ENCODE measurements at regions not wholly inside any gene's neighbourhood (a gene's known extent, or its start where the extent isn't known, plus 50 kb on each side); places are given as distances from the start of the nearest gene placed in this dataset.

DNA sequence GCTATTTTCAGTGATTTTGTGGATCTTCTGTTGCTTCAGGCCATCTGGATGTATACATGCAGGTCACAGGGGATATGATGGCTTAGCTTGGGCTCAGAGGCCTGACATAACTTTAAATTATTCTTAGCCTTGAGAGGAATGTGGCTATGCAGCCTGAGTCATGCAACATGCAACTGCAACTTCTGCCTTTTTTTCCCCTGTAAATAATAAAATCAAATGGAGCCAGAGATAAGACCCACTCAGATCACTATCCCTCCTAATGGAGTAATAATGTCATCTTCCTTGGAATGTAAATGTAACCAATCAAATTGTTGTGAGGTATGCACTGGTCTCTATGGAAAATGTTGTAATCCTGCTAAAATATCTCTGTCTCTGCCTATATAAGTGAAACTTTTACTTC, 54.9 kb downstream of the MAGEB17 start:
- Histone ChIP-seq H3K9me3 (ENCODE audit: low read depth, low read length, poor library complexity, severe bottlenecking) (no peaks in the 10 kb centered on the region), H3K4me1 (ENCODE audit: insufficient read depth, low read length, poor library complexity, severe bottlenecking) (no peaks in the 10 kb centered on the region), H3K4me3 (ENCODE audit: low read depth, low read length, poor library complexity, severe bottlenecking) (no peak overlapping the region), H3K27me3 (replicated peaks; ENCODE audit: insufficient read depth, low read depth, low read length, poor library complexity) (no peaks in the 10 kb centered on the region), H3K36me3 (ENCODE audit: insufficient read depth, low read length, poor library complexity, severe bottlenecking) (no peaks in the 10 kb centered on the region), H3K27ac (ENCODE audit: low read depth, low read length, poor library complexity, severe bottlenecking) (no peak overlapping the region)
- DNase-seq (ENCODE audit: low spot score) = no peak
- intact Hi-C loops (cut with micrococcal nuclease; ENCODE audit: unreplicated experiment) = no loop called here
- ChIA-PET POLR2A (ENCODE audit: low non-redundant PET) (no interaction called here), CTCF (no interaction called here)
- no peak for TF ChIP-seq EZH2 (IDR thresholded peaks at IDR 0.05; ENCODE audit: borderline replicate concordance, low read depth, low read length, poor library complexity, severe bottlenecking)
- TF ChIP-seq, protein P1, sequence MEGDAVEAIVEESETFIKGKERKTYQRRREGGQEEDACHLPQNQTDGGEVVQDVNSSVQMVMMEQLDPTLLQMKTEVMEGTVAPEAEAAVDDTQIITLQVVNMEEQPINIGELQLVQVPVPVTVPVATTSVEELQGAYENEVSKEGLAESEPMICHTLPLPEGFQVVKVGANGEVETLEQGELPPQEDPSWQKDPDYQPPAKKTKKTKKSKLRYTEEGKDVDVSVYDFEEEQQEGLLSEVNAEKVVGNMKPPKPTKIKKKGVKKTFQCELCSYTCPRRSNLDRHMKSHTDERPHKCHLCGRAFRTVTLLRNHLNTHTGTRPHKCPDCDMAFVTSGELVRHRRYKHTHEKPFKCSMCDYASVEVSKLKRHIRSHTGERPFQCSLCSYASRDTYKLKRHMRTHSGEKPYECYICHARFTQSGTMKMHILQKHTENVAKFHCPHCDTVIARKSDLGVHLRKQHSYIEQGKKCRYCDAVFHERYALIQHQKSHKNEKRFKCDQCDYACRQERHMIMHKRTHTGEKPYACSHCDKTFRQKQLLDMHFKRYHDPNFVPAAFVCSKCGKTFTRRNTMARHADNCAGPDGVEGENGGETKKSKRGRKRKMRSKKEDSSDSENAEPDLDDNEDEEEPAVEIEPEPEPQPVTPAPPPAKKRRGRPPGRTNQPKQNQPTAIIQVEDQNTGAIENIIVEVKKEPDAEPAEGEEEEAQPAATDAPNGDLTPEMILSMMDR (conservative IDR thresholded peaks at IDR 0.05; ENCODE audit: low read depth, low read length) = no peak
- BruUV-seq (replicated peaks) = no TSS peak

DNA sequence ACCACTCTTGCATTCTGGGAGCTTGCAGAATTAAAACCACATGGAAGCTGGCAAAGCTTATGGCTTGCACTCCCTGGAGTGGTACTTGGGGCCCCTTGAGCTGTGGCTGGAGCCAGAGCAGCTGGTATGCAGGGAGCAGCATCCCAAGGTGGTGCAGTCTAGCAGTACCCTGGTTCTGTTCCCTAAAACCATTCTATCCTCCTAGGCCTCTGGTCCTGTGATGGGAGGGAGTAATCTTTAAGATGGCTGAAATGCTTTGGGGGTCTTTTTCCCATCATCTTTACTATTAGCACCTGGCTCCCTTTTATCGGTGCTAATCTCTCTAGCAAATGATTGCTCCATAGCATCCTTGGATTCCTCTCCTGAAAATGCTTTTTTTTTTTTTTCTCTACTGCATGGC, 56.1 kb downstream of the MAGEB17 start:
- intact Hi-C loops (cut with micrococcal nuclease; ENCODE audit: unreplicated experiment) = no loop called here
- Histone ChIP-seq H3K9me3 (ENCODE audit: low read depth, low read length, poor library complexity, severe bottlenecking) (no peaks in the 10 kb centered on the region), H3K4me3 (ENCODE audit: low read depth, low read length, poor library complexity, severe bottlenecking) (no peak overlapping the region), H3K4me1 (ENCODE audit: insufficient read depth, low read length, poor library complexity, severe bottlenecking) (no peaks in the 10 kb centered on the region), H3K36me3 (ENCODE audit: insufficient read depth, low read length, poor library complexity, severe bottlenecking) (no peaks in the 10 kb centered on the region), H3K27ac (ENCODE audit: low read depth, low read length, poor library complexity, severe bottlenecking) (no peak overlapping the region), H3K27me3 (replicated peaks; ENCODE audit: insufficient read depth, low read depth, low read length, poor library complexity) (no peaks in the 10 kb centered on the region)
- ChIA-PET POLR2A (ENCODE audit: low non-redundant PET) (no interaction called here), CTCF (no interaction called here)
- TF ChIP-seq EZH2 (IDR thresholded peaks at IDR 0.05; ENCODE audit: borderline replicate concordance, low read depth, low read length, poor library complexity, severe bottlenecking) = no peak
- TF ChIP-seq, protein P1 (conservative IDR thresholded peaks at IDR 0.05; ENCODE audit: low read depth, low read length) = no peak
- no TSS peak for BruUV-seq (replicated peaks)
- DNase-seq (ENCODE audit: low spot score) = no peak

DNA sequence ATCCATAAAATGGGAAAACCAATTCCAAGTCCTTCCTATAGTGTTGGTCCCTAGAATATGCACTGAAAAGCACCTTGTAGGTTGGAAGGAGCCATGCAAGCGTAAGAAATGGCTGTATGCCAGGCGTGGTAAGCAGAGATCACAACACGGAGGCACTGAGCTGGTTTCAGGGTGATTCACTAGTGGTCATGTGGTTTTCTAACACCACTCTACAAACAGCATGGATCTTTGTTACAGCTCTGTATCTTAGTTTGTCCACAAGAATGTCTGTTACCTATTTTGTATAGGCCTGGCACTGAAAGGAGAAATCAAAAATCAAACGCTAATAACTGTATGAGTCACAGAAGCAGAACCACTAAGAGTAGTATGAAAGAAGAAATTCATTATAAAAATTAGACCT, 71.9 kb downstream of the MAGEB17 start:
- no peak overlapping the region for H3K4me3 ChIP-seq (ENCODE audit: low read depth, low read length, poor library complexity, severe bottlenecking)
- H3K27me3 ChIP-seq (replicated peaks; ENCODE audit: insufficient read depth, low read depth, low read length, poor library complexity) = no peaks in the 10 kb centered on the region
- BruUV-seq (replicated peaks) = no TSS peak
- no peaks in the 10 kb centered on the region for H3K36me3 ChIP-seq (ENCODE audit: insufficient read depth, low read length, poor library complexity, severe bottlenecking)
- CTCF ChIA-PET = no interaction called here
- intact Hi-C loops (cut with micrococcal nuclease; ENCODE audit: unreplicated experiment) = no loop called here
- no peak for DNase-seq (ENCODE audit: low spot score)
- POLR2A ChIA-PET (ENCODE audit: low non-redundant PET) = no interaction called here
- H3K9me3 ChIP-seq (ENCODE audit: low read depth, low read length, poor library complexity, severe bottlenecking) = no peaks in the 10 kb centered on the region
- no peaks in the 10 kb centered on the region for H3K4me1 ChIP-seq (ENCODE audit: insufficient read depth, low read length, poor library complexity, severe bottlenecking)
- TF ChIP-seq, protein P1 (conservative IDR thresholded peaks at IDR 0.05; ENCODE audit: low read depth, low read length) = no peak
- no peak for TF ChIP-seq EZH2 (IDR thresholded peaks at IDR 0.05; ENCODE audit: borderline replicate concordance, low read depth, low read length, poor library complexity, severe bottlenecking)
- no peak overlapping the region for H3K27ac ChIP-seq (ENCODE audit: low read depth, low read length, poor library complexity, severe bottlenecking)

Measured in A673 (cell line).